UCSD-AML1 (cell line): ENCODE measurements at regions not wholly inside any gene's neighbourhood (a gene's known extent, or its start where the extent isn't known, plus 50 kb on each side); places are given as distances from the start of the nearest gene placed in this dataset.
A peak's percentile ranks its signal among the peaks of the same experiment; 100 is the strongest.

ENCODE experiments used
- DNase-seq: peaks from one replicate; lab custom pipeline; 2025; ENCODE audit not compliant: unreplicated experiment; lab: John Stamatoyannopoulos, UW

DNA sequence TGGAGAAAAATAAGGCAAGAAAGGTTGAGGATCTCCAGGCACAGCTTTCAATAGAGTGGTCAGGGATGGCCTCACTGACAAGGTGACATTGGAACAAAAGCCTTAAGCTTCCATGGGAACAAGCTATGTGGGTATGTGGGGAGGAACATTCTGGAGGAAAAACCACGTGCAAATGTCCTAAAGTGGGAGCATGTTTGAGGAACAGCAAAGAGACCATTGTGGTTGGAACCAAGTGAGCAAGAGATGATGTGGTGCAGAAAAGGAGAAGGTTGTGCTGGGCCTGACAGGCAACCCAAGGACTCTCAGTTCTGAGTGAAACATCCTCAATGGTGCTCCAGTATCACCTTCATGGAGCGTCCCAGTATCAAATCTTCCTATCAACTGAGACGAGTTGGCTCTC lies 184.0 kb downstream of the CAND1 start:
- no peak for DNase-seq

DNA sequence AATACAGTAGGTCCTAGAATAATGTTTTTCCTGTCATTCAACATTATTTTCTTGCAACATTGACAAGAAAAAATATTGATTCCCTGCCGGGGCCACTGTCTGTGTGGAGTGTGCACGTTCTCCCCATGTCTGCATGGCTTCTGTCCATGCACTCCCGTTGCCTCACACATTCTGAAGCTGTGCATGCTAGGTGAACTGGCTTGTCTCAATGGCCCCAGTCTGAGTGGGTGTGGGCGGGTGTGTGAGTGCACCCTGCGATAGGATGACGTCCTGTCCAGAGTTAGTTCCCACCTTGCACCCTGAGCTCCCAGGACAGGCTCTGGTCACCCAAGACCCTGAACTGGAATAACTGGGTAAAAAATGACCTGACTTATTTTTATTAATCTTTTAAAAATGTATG lies 186.1 kb downstream of the CAND1 start:
- no peak for DNase-seq

DNA sequence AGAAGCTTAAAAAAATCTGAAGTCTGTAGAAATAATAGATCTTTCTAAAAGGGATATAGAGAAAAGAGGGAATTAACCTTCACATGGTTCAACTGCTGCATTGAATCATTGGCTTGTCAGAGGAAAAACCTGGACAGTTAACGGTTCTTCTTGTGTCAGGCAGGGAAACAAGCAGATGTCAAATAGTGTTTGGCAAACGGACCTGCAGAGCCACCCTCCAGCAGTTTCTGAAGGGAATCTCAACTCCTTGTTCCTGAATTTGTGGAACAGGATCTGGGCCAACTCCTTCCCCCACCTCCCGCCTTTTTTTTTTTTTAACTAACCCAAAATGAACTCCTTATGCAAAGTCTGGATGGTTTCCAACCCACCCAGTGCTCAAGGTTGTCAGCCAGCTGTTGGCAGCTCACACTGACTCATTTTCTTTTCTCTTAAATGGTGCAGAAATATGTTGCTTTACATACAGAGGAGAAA lies 187.3 kb downstream of the CAND1 start:
- DNase-seq = no peak

DNA sequence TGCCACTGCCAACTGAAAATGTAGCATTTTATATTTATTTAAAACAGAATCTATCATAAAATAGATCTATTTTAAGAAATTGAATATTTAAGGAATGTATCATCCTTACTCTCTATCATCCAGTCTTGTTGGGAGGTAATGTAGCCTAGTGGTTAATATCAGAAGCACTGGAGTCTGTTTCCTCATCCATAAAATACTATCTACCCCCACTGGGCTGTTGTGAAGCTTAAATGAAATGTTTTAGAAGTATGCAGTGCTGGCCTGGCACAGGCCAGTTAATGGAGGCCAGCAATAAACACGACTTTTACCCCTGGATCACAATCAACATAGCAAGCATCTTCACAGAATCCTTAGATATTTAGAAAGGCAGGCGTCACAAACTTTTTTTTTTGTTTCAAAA lies 188.0 kb downstream of the CAND1 start:
- no peak for DNase-seq

DNA sequence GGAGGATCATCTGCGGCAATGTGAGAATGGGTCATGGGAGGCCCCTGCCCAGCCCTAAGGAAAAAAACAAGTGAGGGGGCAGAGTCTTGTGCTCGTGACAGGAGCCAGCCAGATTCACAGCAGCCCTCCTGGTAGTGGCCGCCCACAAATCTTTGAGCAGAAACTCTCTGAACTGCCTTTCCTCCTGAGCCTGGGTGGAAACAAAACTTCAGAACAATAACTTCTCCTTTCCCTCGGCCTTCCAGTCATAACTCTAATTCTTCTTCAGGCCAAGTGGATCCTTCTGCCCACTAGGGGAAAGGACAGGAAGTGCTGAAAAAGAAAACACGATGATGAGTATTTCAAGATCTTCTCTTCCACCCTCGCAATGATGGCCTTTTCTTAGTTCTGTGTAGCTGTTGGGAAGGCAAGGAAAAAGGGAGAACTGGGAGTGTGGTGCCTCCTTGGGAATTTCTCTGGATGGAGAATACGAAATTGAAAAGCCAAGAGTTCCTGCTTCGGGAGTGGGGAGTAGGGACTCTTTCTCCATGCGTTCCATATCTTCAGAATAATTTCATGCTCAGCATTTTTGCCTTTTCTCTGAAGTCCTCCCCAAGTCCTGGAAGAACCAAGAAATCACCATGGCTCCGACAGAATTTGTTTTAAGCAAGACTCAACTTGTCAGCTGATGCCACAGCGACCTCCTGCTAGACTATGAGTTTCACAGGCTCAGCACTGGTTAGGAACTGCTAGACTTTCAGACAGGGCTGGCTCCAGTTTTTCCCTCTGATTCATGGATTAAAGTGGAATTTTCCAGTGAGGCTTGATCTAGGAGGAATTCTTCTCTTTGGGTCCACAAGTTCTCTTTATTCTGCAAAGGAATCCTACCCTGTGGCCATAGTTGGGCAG lies 188.9 kb downstream of the CAND1 start:
- no peak for DNase-seq

DNA sequence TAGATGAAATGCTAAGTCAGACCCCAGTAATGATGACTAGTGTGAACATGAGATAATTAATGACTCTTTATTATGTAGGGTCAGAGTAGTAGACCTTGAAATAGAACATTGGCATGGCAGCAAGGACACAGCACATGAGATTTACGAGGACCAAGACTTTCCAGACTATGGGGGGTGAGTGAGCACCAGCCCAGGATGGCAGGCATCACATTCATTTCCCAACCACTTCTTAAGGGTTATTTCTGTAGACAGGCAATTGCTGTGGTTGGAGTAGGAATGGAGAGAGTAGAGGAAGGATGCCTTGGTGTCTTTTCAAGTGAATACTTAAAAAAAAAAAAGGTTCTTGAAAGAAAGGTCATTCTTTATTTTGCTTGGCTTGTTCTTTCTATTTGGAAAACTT lies 189.4 kb upstream of the DYRK2 start:
- DNase-seq = no peak

DNA sequence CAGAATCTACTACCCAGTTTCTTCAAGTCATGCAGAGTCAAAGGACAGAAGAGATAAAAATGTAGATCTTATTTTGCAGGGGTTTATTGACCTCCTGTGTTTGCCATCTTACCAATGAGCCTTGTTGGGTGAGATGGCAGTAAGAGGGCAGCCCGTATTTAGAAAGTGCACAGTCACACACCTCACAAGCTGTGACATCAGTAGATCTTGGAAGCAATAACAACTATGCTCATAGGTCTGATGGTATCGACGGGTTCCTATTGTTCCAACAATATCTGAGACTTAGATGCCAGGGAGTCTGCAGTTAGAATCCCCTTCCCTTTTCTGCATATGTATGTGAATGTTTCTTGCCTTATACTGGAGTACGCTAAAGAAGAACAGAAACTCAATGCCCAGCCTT lies 189.0 kb upstream of the DYRK2 start:
- no peak for DNase-seq

DNA sequence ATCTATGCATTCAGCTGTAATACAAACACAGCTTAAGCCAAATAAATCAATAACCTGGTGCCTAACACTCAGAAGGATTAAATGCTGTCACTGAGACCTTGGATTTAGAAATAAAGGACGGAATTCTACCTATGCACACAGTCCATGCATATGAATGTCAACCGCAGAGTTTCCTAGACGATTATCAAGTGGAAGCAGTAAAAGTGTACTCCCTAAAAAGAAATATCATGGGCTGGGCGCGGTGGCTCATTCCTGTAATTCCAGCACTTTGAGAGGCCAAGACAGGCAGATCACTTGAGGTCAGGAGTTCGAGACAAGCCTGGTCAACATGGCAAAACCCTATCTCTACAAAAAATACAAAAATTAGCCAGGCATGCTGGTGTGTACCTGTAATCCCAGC lies 188.2 kb upstream of the DYRK2 start:
- DNase-seq = no peak

DNA sequence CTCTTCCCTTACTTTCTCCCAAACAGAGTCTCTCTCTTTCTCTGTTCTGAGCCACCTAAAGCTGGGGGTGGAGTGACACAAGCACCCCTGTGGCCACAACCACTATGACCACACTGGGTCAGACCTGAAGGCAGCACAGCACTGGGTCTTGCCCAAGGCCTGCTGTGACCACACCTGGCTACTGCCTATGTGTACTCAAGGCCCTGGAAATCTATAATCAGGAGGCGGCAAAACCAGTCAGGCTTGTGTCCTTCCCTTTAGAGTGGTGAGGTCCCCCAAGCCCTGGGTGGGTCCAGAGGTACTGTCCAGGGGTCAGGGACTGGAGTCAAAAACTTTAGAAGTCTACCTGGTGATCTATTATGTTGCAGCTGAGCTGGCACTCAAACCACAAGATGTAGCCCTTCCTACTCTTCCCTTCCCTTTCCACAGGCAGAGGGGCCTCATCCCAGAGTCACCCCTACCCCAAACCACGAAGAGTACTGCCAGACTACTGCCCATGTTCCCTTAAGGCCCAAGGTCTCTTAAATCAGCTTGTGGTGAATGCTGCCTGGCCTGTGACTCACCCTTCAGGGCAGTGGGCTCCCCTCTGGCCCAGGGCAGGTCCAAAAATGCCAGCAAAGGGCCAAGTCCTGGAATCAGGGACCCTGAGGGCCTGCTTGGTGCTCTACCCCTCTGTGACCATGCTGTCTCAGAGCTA lies 179.8 kb upstream of the DYRK2 start:
- DNase-seq = no peak

DNA sequence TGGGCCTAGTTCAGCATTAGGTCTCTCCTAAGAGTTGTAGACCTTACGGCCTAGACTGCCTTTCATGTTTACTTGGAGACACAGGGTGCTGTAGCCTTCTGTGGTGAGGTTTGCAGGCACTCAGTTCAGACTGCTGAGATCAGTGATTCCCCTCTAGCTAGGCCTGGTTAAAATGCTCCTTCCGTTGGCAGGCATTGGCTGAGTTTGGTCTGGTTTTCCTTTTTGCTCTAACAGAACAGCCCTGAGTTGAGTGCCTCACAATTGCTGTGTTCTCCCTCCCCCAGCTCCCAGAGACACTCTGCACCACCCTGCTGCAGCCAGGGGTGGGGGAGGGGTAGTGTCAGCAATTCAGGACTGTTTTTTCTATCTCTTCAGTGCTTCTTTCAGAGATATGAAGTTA lies 178.9 kb upstream of the DYRK2 start:
- DNase-seq = no peak

DNA sequence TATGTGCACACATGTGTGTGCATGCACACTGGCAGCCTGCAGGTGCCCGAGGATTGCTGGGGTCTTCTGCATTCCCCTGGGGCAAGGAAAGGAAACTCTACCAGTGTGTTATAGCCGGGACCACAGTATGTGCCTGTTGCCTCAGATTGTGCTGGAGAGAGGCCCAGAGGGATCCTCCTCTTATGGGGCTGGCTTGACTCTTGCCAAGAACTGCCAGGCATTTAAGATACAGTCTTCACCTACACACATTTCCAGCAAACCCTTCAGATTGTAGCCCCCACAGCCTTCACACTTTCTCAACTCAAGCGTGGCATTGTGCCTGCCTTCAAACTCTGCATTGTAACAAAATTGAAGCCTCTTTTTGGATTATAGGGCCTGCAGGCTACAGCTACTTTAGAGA lies 176.7 kb upstream of the DYRK2 start:
- DNase-seq = no peak

DNA sequence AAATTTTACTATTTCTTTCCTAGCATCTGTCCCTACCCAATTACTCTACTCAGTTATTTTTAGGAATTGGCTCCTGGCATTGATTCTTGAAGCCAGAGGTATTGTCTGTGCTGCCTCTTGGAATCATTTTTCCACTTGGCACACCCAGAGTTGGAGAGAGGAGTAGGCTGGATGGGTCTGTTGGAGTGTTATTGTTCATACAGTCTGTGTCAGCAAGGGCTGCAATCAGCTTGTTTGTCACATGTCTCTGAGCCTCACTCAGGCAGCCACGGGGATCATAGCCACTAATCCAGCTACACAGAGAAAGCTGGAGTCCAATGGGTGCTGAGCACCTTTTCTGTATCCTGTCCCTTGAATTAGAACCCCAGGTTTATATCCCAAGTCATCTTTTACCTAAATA lies 176.0 kb upstream of the DYRK2 start:
- no peak for DNase-seq

DNA sequence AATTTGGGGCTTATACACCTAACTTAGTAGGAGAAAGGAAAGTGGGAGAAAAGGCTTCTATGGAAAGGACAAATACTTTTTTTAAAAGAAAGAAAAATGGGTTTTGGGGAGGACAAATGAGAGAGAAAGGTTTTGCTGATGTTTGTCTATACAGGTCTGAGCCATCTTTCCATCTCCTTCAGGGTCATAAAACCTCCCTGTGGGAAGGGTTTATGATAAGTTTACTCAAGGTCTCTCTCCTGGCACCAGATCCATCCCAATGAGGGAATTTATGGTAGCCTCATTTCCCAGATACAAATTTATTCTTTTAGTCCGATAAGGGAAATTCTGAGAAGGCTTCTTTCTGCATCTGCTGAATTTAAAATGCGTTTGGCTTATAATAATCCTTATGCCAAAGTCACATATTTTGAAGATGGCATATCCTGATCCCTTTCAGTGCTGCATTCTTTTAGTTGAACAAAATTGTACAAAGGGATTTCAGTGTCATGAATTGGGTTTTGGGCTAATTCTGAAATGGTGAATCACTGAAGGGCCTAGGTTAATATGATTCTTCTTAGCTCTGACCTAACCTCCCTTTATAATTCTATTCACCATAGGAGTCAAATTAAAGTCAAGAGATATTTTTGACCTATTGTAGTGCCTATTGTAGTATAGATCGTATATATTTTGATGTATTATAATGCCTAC lies 173.5 kb upstream of the DYRK2 start:
- no peak for DNase-seq

DNA sequence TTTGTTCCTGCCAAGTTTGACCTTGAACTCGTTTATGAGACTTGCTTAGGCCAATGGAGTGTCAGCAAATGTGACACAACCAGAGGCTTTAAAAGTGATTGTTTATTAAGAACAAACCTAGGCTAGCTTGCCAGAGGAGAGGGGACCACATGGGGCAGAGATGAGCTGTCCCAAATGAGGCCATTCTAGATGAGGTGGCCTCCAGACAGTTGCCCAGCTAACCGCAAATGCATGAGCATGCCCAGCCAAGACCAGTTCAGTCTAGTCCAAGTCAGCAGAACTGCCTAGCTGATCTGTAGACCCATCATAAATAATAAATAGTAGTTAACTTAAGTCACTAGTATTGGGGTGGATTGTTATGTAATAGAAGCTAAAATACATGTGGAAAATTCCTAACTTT lies 172.8 kb upstream of the DYRK2 start:
- DNase-seq = no peak

DNA sequence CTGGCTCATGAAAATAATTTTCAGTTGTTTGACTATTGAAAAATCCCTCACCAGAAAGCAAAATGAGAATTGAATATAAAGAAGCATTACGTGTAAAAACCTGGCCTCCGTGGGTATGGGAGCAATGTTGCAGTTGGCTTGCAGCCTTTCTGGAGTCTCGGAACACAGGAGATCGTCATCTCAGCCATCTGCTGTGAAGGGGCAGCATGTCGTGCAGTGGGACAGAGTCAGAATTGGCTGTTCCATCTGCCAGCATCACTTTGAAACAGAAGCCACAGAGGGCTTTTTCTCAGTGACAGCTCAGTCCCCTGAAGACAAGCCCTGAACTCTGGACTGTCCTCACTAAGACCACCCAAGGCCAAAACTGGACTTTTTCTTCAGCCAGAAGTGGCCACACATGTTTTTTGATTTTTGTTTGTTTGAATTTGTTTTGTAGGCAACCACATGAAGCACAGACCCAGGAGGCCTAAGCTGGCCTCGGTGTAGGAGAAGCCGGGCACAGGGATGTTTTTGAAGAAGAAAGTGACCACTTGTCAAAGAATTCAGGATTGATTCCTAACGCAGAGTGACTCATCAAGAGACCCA lies 170.8 kb upstream of the DYRK2 start:
- DNase-seq = no peak

DNA sequence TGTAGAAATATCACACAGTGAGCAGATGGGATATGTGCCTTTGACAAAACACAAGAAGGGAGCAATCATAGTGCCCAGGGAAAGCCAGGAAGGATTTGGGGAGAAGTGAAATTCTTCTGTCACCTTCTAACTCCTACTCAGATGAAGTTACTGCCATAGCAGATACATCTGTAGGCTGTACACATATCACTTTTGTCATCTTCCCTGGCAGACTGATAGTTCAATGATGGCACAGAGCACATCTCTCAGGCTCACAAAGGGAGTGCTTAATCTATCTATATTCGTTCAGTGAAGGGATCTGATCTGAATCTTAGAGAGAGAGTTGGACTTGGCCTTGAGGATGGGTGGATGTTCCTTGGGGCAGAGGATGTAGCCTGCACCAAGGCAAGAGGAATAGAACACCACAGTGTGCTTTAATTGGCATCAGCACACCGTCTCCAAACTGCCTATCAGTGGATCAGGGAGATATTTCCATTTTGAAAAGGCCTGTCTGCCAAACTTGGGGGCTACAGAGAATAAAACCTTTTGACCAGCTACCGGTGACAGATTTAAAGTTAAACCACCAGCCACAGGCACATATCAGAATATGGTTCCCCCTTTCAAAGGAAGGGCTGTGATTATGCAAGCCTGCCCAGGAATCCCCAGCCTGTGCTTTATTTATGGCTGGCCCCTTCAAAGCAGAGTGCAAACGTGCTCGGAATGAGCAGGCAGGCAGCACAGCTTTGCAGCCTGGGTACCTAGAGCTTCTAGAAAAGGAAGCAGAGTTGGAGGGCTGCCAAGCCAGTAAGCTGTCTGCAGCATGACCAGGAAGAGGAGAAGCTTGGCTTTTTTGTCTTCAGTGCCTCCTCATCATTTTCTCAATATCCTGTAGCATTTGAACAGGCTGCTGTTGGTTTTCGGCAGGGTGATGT lies 165.5 kb upstream of the DYRK2 start:
- peak; percentile 16 for DNase-seq

DNA sequence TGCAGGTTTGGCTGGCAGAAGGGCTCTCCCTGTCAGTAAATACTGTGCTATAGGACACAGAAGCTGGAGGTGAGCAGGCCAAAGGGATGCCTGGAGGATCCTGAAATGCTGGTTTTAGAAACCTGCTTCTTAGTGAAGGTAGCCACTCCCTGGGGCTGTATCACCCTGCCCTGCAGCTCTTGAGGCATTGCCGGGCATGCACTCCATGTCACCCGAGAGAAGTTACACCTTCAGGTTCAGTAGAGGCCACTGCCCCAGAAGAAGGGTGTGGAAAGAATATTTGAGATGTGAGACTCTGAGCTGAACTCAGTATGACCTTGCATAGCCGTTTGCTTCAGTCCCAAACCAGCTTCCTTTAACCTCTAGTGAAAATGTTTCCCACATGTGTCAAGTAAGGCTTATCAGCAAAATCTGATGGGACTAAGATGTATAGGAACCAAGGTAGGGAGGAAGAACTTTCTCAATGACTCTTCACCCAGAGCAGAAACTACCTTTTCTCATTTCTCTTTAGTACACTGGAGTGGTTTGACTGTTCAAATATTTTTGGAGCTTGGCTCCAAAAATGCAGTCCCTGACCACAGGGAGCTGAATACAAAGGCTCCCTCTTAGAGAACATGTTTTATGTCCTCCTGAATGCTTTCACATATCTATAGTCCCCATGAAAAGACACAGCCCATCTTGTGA lies 164.5 kb upstream of the DYRK2 start:
- DNase-seq = no peak

DNA sequence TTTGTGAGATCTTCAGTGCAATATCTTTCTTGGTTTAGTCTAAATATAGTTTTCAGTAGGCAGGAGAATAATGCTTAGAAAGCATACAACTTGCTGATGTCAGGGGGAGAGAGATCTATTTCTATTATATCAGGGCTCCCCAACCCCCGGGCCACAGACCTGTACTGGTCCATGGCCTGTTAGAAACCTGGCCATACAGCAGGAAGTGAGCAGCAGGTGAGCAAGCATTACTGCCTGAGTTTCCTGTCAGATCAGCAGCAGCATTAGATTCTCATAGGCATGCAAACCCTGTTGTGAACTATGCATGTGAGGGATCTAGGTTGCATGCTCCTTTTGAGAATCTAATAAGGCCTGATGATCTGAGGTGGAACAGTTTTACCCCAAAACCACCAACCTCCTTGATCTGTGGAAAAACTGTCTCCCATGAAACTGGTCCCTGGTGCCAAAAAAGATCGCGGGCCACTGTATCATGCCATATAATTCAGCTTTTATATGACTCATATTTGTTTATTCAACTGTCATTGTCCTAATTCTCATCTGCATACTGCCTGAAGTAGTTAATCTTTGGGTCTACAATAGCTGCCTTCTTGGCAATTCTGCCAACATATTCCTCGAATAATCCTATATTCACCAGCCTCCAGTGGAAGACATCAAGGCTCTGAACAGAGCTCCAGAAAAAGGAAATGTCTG lies 163.6 kb upstream of the DYRK2 start:
- DNase-seq = no peak

DNA sequence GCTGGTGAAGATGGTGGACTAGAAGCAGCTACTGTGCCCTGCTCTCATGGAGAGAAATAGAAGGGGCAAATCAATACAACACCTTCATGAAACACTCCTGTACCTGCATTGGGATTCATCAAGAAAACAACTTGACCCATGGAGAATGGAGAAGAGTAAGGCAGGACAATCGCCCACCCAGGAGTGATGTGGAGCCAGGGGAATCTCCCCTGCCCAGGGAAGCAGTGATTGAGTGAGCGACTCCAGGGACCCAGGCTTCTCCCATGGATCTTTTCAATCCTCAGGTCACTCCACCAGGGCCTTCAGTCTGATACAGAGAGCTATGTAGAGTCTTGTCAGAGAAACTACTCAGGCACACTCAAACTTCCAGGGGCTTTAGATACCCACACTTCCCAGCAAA lies 161.9 kb upstream of the DYRK2 start:
- no peak for DNase-seq
